CD14-positive monocyte (primary cell): ENCODE measurements at regions not wholly inside any gene's neighbourhood (a gene's known extent, or its start where the extent isn't known, plus 50 kb on each side); places are given as distances from the start of the nearest gene placed in this dataset.

ENCODE experiments used
- DNase-seq, 3 donors: peaks; one replicate each; pipeline ENCODE4 v3.0.0-alpha.2; 2011 to 2022
- H2AFZ ChIP-seq: 2 replicates; pipeline ENCODE4 v1.6.0; 2012; ENCODE audit warnings: mild to moderate bottlenecking, low read depth, low read length, inconsistent platforms; ENCODE audit not compliant: insufficient read depth, poor library complexity, severe bottlenecking
- H3K27ac ChIP-seq, 2 donors: 1 replicate in 1 of 2; 2 replicates in 1 of 2; pipeline ENCODE4 v1.5.1; 2012 to 2013; ENCODE audit warnings: low read length in 2 of 2, control low read depth in 1 of 2, inconsistent platforms in 1 of 2, low read depth in 1 of 2, mild to moderate bottlenecking in 1 of 2
- H3K27me3 ChIP-seq, 2 donors: one replicate each; pipeline versions ENCODE4 v1.6.0 to v1.6.1; 2011 to 2013; ENCODE audit warnings: low read length in 2 of 2; ENCODE audit not compliant: control insufficient read depth in 2 of 2, insufficient read depth in 2 of 2
- H3K36me3 ChIP-seq, 2 donors: replicated peaks in 1 of 2; 1 replicate in 1 of 2; 2 replicates in 1 of 2; pipeline versions ENCODE4 v1.5.1 to v1.6.1; 2012 to 2013; ENCODE audit warnings: low read length in 2 of 2, control low read depth in 1 of 2, inconsistent platforms in 1 of 2, mild to moderate bottlenecking in 1 of 2; ENCODE audit not compliant: insufficient read depth in 2 of 2, control insufficient read depth in 1 of 2
- H3K4me1 ChIP-seq, 2 donors: 1 replicate in 1 of 2; 2 replicates in 1 of 2; pipeline versions ENCODE4 v1.5.1 to v1.6.1; 2012 to 2013; ENCODE audit warnings: low read length in 2 of 2, control low read depth in 1 of 2, inconsistent platforms in 1 of 2, mild to moderate bottlenecking in 1 of 2, moderate library complexity in 1 of 2; ENCODE audit not compliant: insufficient read depth in 2 of 2, control insufficient read depth in 1 of 2
- H3K4me2 ChIP-seq: replicated peaks from 2 replicates; pipeline ENCODE3; 2012; ENCODE audit warnings: low read length, moderate library complexity, mild to moderate bottlenecking; ENCODE audit not compliant: poor library complexity, severe bottlenecking; ENCODE audit errors: extremely low read depth
- H3K4me3 ChIP-seq, 3 experiments: fragments of 200-600 bp in 1 of 3; sonication (generic) in 1 of 3; replicated peaks in 1 of 3; 1 replicate in 2 of 3; 2 replicates in 1 of 3; pipeline ENCODE4 v1.5.1; 2011 to 2013; ENCODE audit warnings: low read length in 3 of 3, mild to moderate bottlenecking in 3 of 3, control low read depth in 2 of 3, low read depth in 2 of 3, inconsistent platforms in 1 of 3, moderate library complexity in 1 of 3
- H3K79me2 ChIP-seq: 2 replicates; pipeline ENCODE4 v1.6.0; 2012; ENCODE audit warnings: mild to moderate bottlenecking, control low read depth, inconsistent platforms, low read length, moderate library complexity; ENCODE audit not compliant: insufficient read depth
- H3K9ac ChIP-seq: 2 replicates; pipeline ENCODE4 v1.6.0; 2017; ENCODE audit warnings: low read length, mild to moderate bottlenecking; ENCODE audit not compliant: insufficient read depth, poor library complexity, severe bottlenecking
- H3K9me3 ChIP-seq, 2 donors: replicated peaks in 1 of 2; 1 replicate in 1 of 2; 2 replicates in 1 of 2; pipeline versions ENCODE4 v1.5.1 to v1.6.1; 2012 to 2013; ENCODE audit warnings: low read length in 2 of 2, control low read depth in 1 of 2; ENCODE audit not compliant: control insufficient read depth in 1 of 2, insufficient read depth in 1 of 2
- H4K20me1 ChIP-seq: 2 replicates; pipeline ENCODE4 v1.6.0; 2012; ENCODE audit warnings: mild to moderate bottlenecking, low read length, control low read depth, moderate library complexity; ENCODE audit not compliant: insufficient read depth
- H3K27ac Mint-ChIP-seq, 7 donors: one replicate each; pipeline ENCODE4 v1.8.0; 2020; ENCODE audit warnings: mild to moderate bottlenecking in 7 of 7, mixed read lengths in 7 of 7, moderate library complexity in 6 of 7, inconsistent platforms in 2 of 7
- H3K27me3 Mint-ChIP-seq, 3 donors: one replicate each; pipeline ENCODE4 v1.8.0; 2021 to 2022; ENCODE audit warnings: low read depth in 3 of 3, mild to moderate bottlenecking in 3 of 3, mixed read lengths in 3 of 3, moderate library complexity in 3 of 3, inconsistent platforms in 1 of 3
- H3K36me3 Mint-ChIP-seq, 2 donors: one replicate each; pipeline ENCODE4 v1.8.0; 2020; ENCODE audit warnings: mixed read lengths in 2 of 2, inconsistent platforms in 1 of 2, mild to moderate bottlenecking in 1 of 2
- H3K4me1 Mint-ChIP-seq: one replicate; pipeline ENCODE4 v1.8.0; 2020; ENCODE audit warnings: mild to moderate bottlenecking, mixed read lengths
- H3K4me3 Mint-ChIP-seq, 2 donors: one replicate each; pipeline ENCODE4 v1.8.0; 2020; ENCODE audit warnings: mild to moderate bottlenecking in 2 of 2, mixed read lengths in 2 of 2, moderate library complexity in 1 of 2
- H3K9me3 Mint-ChIP-seq, 7 donors: one replicate each; pipeline ENCODE4 v1.8.0; 2020 to 2022; ENCODE audit warnings: mixed read lengths in 7 of 7, mild to moderate bottlenecking in 6 of 7, moderate library complexity in 6 of 7, inconsistent platforms in 2 of 7
- intact Hi-C, 2 donors: fragments of 100-400 bp; cut with micrococcal nuclease; formaldehyde crosslinking; loops; one replicate each; pipeline versions ENCODE4 v1.15.0 to v1.15.1; 2023
- TF ChIP-seq, protein P1 (sequence below): fragments of 200-600 bp; IDR thresholded peaks from one replicate; pipeline ENCODE4 v1.8.0; 2022; ENCODE audit warnings: antibody characterized with exemption, mild to moderate bottlenecking

- no peak overlapping the region for H3K9ac ChIP-seq
- H3K4me3 ChIP-seq = no peak overlapping the region
- H2AFZ ChIP-seq = no peak overlapping the region
- DNase-seq = no peak
- no peak overlapping the region for H3K4me2 ChIP-seq
- Mint-ChIP-seq H3K27ac (no peak overlapping the region), H3K27me3 (no peaks in the 10 kb centered on the region), H3K4me3 (no peak overlapping the region), H3K9me3 (peaks cover 0 to 5% (median 0%) of the 10 kb centered on the region in 7 donors), H3K4me1 (no peaks in the 10 kb centered on the region), H3K36me3 (no peaks in the 10 kb centered on the region)
- H3K27me3 ChIP-seq = no peaks in the 10 kb centered on the region
- H3K9me3 ChIP-seq = no peaks in the 10 kb centered on the region
- no peak overlapping the region for H3K27ac ChIP-seq
- H3K36me3 ChIP-seq = no peaks in the 10 kb centered on the region
- H3K4me1 ChIP-seq = no peaks in the 10 kb centered on the region
- TF ChIP-seq, protein P1, sequence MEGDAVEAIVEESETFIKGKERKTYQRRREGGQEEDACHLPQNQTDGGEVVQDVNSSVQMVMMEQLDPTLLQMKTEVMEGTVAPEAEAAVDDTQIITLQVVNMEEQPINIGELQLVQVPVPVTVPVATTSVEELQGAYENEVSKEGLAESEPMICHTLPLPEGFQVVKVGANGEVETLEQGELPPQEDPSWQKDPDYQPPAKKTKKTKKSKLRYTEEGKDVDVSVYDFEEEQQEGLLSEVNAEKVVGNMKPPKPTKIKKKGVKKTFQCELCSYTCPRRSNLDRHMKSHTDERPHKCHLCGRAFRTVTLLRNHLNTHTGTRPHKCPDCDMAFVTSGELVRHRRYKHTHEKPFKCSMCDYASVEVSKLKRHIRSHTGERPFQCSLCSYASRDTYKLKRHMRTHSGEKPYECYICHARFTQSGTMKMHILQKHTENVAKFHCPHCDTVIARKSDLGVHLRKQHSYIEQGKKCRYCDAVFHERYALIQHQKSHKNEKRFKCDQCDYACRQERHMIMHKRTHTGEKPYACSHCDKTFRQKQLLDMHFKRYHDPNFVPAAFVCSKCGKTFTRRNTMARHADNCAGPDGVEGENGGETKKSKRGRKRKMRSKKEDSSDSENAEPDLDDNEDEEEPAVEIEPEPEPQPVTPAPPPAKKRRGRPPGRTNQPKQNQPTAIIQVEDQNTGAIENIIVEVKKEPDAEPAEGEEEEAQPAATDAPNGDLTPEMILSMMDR = no peak
- no peaks in the 10 kb centered on the region for H4K20me1 ChIP-seq
- intact Hi-C loops = no loop called here
- H3K79me2 ChIP-seq = no peaks in the 10 kb centered on the region
Observed at GRCh38 chr6:86848986-86849385, 88.3 kb upstream of the HTR1E start.

DNA sequence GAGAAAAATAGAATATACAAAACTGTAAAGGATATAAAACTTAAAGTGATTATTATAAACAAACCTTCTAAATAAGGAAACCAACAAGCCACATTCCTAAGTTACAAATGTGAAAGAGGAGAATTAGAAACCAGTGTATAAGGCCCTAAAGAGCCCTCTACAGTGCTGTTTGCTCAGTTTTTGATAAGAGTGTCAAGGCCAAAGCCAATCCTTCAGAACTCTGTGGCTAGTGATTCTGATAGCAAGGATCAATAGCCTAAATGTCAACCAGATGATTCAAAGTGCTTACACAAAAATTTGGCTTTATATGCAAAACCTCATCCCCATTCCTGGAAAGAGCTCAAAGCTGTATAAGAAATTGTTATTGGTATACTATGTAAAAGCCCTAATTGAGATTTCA, 104.6 kb upstream of the HTR1E start:
- Mint-ChIP-seq H3K27me3 (no peaks in the 10 kb centered on the region), H3K9me3 (peaks cover 0 to 2% (median 0%) of the 10 kb centered on the region in 7 donors), H3K4me3 (no peak overlapping the region), H3K27ac (no peak overlapping the region), H3K36me3 (no peaks in the 10 kb centered on the region), H3K4me1 (no peaks in the 10 kb centered on the region)
- Histone ChIP-seq H3K27ac (no peak overlapping the region), H3K79me2 (no peaks in the 10 kb centered on the region), H2AFZ (no peak overlapping the region), H3K27me3 (no peaks in the 10 kb centered on the region), H3K9me3 (no peaks in the 10 kb centered on the region), H3K4me1 (no peaks in the 10 kb centered on the region), H3K36me3 (no peaks in the 10 kb centered on the region), H4K20me1 (no peaks in the 10 kb centered on the region), H3K4me2 (no peak overlapping the region), H3K9ac (no peak overlapping the region), H3K4me3 (no peak overlapping the region)
- intact Hi-C loops = no loop called here
- no peak for DNase-seq
- TF ChIP-seq, protein P1 = no peak
